HG03103 (cell line): ENCODE measurements at regions not wholly inside any gene's neighbourhood (a gene's known extent, or its start where the extent isn't known, plus 50 kb on each side); places are given as distances from the start of the nearest gene placed in this dataset.
"Not testable (repeated sequence)": the region's sequence is repeated elsewhere in the genome, so short reads cannot be mapped to it uniquely, and the experiment has no call there.

ENCODE experiments used
- ATAC-seq: cut with Tn5 transposase; IDR thresholded peaks from one replicate; pipeline ENCODE4 v1.9.1; 2021; ENCODE audit warnings: low read depth; ENCODE audit not compliant: unreplicated experiment

DNA sequence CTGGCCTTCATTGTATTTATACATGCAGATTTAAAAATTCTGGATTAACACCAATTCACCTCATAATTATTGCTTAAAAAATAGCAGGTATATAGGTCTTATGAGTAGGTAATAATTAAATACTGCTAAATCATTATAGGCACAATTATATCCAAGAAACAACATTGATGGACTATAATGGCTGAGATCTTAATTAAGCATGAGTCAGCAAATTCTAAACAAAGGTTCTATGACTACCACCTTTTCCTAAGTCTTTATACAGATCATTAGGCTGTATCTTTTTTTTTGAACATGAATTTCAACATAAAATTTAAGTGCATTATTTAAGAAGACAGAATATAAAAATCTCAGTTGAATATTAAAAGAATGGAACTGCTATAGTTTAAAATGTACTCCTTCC, 1678.7 kb upstream of the PCDH10 start:
- ATAC-seq: no peak

GRCh38 chr4:131488772-131489171, 1660.3 kb upstream of the PCDH10 start:
- ATAC-seq: no peak

GRCh38 chr4:131496211-131496610, 1652.9 kb upstream of the PCDH10 start:
- ATAC-seq: not testable (repeated sequence)

- ATAC-seq: no peak
These were observed 1649.8 kb upstream of the PCDH10 start for GRCh38 chr4:131499141-131499873.

- no peak for ATAC-seq
These were observed 1639.6 kb upstream of the PCDH10 start for GRCh38 chr4:131509521-131509920.

- no peak for ATAC-seq
These were observed 1622.4 kb upstream of the PCDH10 start for GRCh38 chr4:131526686-131527085.

- no peak for ATAC-seq
These were observed 1618.0 kb upstream of the PCDH10 start for GRCh38 chr4:131531087-131531486.

DNA sequence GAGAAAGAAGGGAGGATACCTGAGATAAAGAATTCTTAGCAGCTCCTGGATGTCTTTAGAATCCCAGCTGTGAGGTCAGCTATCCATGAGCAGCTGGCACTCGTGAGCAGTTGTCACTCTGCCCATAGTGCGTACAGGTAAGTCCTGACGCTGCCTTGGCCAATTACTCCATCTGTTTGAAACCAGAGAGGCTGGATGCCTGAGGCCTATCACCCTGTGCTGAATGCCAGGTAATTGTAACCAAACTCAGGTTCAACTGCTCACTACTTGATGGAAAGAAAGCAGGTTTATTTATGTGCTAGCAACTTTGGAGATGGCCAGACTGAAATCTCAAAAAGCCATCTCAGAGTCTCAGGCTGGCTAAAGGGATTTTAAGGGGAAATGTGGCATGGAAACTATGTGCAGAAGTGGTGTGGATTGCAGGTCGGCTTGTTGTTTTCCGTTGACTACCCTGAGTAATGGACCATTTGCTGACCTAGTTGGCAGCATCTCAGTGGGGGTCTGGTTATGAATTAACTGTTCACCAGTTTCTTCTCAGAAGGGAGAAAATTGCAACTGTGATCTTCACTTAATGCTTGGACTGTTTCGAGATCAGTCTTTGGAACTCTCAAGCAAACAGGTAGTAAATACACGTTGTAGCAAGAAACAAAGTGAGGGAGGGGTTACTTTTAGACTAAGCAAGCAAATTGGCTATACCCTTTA, 1614.0 kb upstream of the PCDH10 start:
- no peak for ATAC-seq

- ATAC-seq: no peak
These were observed 1608.8 kb upstream of the PCDH10 start for GRCh38 chr4:131540256-131540655.

DNA sequence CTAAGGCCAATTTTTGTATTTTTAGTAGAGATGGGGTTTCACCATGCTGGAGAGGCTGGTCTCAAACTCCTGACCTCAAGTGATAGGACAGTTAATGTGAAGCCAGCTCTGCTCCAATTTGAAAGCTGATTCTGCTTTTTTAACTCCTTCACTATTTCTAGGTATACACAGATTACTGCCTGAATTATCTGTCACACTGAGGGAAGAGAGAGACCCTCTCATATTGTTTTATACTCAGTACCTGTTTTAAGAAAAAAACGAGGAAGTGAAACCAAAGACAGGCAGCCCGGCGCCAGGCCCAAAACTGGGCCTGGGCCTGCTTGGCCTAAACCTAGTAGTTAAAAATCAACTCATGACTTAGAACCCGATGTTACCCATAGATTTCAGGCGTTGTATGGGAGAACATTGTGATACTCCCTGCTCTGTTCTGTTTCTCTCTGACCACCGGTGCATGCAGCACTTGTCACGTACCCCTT, 1601.5 kb upstream of the PCDH10 start:
- no peak for ATAC-seq

GRCh38 chr4:131551306-131551705, 1597.8 kb upstream of the PCDH10 start:
- no peak for ATAC-seq

- no peak for ATAC-seq
These were observed 1583.1 kb upstream of the PCDH10 start for GRCh38 chr4:131566026-131566425.

- ATAC-seq: no peak
These were observed 1564.5 kb upstream of the PCDH10 start for GRCh38 chr4:131584587-131584986.

DNA sequence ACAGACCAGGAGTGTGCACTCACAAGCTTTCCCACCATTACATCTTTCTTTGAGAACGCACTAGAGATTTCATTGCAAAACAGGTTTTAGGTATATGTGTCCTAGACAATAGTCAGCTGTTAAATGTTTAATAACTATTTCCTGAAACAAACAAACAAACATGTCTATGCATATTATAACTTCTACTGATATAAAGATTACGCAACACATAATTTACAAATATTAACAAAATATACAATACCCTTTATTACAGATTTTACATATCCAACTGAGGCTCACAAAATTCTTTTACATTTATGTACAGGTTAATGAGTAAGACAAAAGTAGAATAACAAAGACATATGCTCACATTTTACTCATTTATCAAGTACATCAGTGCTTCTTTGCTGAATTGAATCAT, 1554.0 kb upstream of the PCDH10 start:
- no peak for ATAC-seq

- no peak for ATAC-seq
These were observed 1545.4 kb upstream of the PCDH10 start for GRCh38 chr4:131603705-131604104.

GRCh38 chr4:131609039-131609438, 1540.1 kb upstream of the PCDH10 start:
- ATAC-seq: no peak

- ATAC-seq: not testable (repeated sequence)
These were observed 1538.6 kb upstream of the PCDH10 start for GRCh38 chr4:131610517-131610916.

- ATAC-seq: no peak
These were observed 1535.8 kb upstream of the PCDH10 start for GRCh38 chr4:131613086-131613823.

GRCh38 chr4:131613824-131614216, 1535.3 kb upstream of the PCDH10 start:
- no peak for ATAC-seq

- no peak for ATAC-seq
These were observed 1516.2 kb upstream of the PCDH10 start for GRCh38 chr4:131632877-131633276.

DNA sequence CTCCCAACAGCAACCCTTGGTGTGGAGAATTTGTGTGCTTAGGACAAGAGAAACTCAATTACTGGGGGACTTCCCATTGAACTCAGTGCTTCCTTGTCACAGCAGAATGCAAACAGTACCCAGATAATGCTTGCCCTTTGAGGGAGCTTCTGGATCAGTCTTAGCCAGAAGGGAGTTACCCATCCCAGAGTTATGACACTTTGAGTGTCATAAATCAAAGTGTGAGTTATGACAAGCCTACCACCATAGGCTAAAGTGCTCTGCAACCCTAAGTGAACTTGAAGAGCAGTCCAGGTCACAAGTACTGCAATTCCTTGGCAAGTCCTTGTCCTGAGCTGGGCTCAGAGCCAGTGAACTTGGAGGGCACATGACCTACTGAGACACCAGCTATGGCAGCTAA, 1513.9 kb upstream of the PCDH10 start:
- ATAC-seq: no peak
